Endothelial cell of umbilical vein (primary cell): ENCODE measurements at regions not wholly inside any gene's neighbourhood (a gene's known extent, or its start where the extent isn't known, plus 50 kb on each side); places are given as distances from the start of the nearest gene placed in this dataset.

Experiments
- BruUV-seq: library from RNA; stranded (reverse); fragments of 400-500 nt; replicated peaks from 2 replicates; lab custom pipeline; 2021; lab: Mats Ljungman, UMichigan
- CTCF ChIA-PET: fragments of 300-600, 350-600 bp; sonication (Branson Sonifier 250); formaldehyde crosslinking; loops from one replicate; lab custom pipeline; 2021; ENCODE audit warnings: antibody characterized with exemption, inconsistent platforms; lab: Charles Lee
- POLR2A ChIA-PET: fragments of 300-600, 350-600 bp; sonication (Branson Sonifier 250); formaldehyde crosslinking; loops from one replicate; lab custom pipeline; 2021; ENCODE audit warnings: antibody characterized with exemption, inconsistent platforms; lab: Charles Lee
- DNase-seq: peaks from one replicate; pipeline ENCODE4 v3.0.0-alpha.2; 2011; ENCODE audit warnings: low read depth, low spot score
- FAIRE-seq: peaks from 2 replicates; lab custom pipeline; 2011; peaks lifted over from hg19 to GRCh38; lab: Jason Lieb, UNC
- H2AFZ ChIP-seq: 2 replicates; pipeline ENCODE4 v1.6.0; 2012; ENCODE audit warnings: low read depth, low read length, control low read depth, inconsistent platforms
- H3K27ac ChIP-seq: 2 replicates; pipeline ENCODE4 v1.5.1; 2011; ENCODE audit warnings: low read depth, mild to moderate bottlenecking, control low read depth, low read length, moderate library complexity; ENCODE audit not compliant: insufficient read depth
- H3K27me3 ChIP-seq, 2 experiments: 2 replicates each; pipeline versions ENCODE4 v1.6.0 to v1.6.1; 2011; ENCODE audit warnings: low read length in 2 of 2, mixed read lengths in 1 of 2; ENCODE audit not compliant: control insufficient read depth in 2 of 2, insufficient read depth in 2 of 2
- H3K36me3 ChIP-seq, 2 experiments: 2 replicates in 1 of 2; 3 replicates in 1 of 2; pipeline ENCODE4 v1.5.1; 2011; ENCODE audit warnings: low read length in 2 of 2, mild to moderate bottlenecking in 1 of 2, moderate library complexity in 1 of 2; ENCODE audit not compliant: control insufficient read depth in 2 of 2, insufficient read depth in 2 of 2; ENCODE audit errors: extremely low read depth in 1 of 2
- H3K4me1 ChIP-seq: 3 replicates; pipeline ENCODE4 v1.5.1; 2011; ENCODE audit warnings: mild to moderate bottlenecking, low read length; ENCODE audit not compliant: control insufficient read depth, insufficient read depth; ENCODE audit errors: extremely low read depth
- H3K4me2 ChIP-seq: 2 replicates; pipeline ENCODE4 v1.6.1; 2011; ENCODE audit warnings: low read length, control low read depth, mixed read lengths; ENCODE audit not compliant: insufficient read depth
- H3K4me3 ChIP-seq, 3 experiments: fragments of 200-600 bp in 1 of 3; sonication (generic), shearing (Covaris generic) in 1 of 3; replicated peaks in 1 of 3; 2 replicates each; pipeline ENCODE4 v1.5.1; 2011 to 2016; ENCODE audit warnings: control low read depth in 3 of 3, low read length in 3 of 3, mild to moderate bottlenecking in 2 of 3, inconsistent platforms in 1 of 3, low read depth in 1 of 3, moderate library complexity in 1 of 3; ENCODE audit not compliant: insufficient read depth in 1 of 3
- H3K79me2 ChIP-seq: 2 replicates; pipeline ENCODE4 v1.6.0; 2012; ENCODE audit warnings: low read length, inconsistent platforms; ENCODE audit not compliant: control insufficient read depth, insufficient read depth
- H3K9ac ChIP-seq: replicated peaks from 2 replicates; pipeline ENCODE3; 2011; ENCODE audit warnings: low read length, control low read depth; ENCODE audit not compliant: insufficient read depth; ENCODE audit errors: extremely low read depth
- H3K9me1 ChIP-seq: replicated peaks from 3 replicates; pipeline ENCODE4 v1.6.0; 2011; ENCODE audit warnings: mild to moderate bottlenecking, low read length; ENCODE audit not compliant: control insufficient read depth, insufficient read depth; ENCODE audit errors: extremely low read depth
- H3K9me3 ChIP-seq: replicated peaks from 2 replicates; pipeline ENCODE4 v1.5.1; 2012; ENCODE audit warnings: low read length, inconsistent platforms; ENCODE audit not compliant: control insufficient read depth, insufficient read depth
- H4K20me1 ChIP-seq: replicated peaks from 2 replicates; pipeline ENCODE3; 2011; ENCODE audit warnings: mild to moderate bottlenecking, low read length; ENCODE audit not compliant: control insufficient read depth, insufficient read depth; ENCODE audit errors: extremely low read depth
- CTCF ChIP-seq, 2 donors: IDR thresholded peaks; 1 replicate in 1 of 2; 2 replicates in 1 of 2; pipeline ENCODE4 v1.5.1; 2011; ENCODE audit warnings: low read length in 2 of 2, mild to moderate bottlenecking in 2 of 2, moderate library complexity in 2 of 2, control low read depth in 1 of 2, inconsistent platforms in 1 of 2, low read depth in 1 of 2; ENCODE audit not compliant: insufficient read depth in 1 of 2; ENCODE audit errors: extremely low read depth in 1 of 2
- EZH2 ChIP-seq: IDR thresholded peaks from 2 replicates; pipeline ENCODE4 v1.6.1; 2012; ENCODE audit warnings: borderline replicate concordance, low read depth, mild to moderate bottlenecking, moderate library complexity, low read length, inconsistent platforms; ENCODE audit not compliant: severe bottlenecking
- FOS ChIP-seq: IDR thresholded peaks from 2 replicates; pipeline ENCODE4 v1.6.1; 2011; ENCODE audit warnings: mild to moderate bottlenecking, low read length, moderate library complexity, borderline replicate concordance; ENCODE audit not compliant: insufficient read depth
- GATA2 ChIP-seq: IDR thresholded peaks from 2 replicates; pipeline ENCODE4 v1.7.0; 2011; ENCODE audit warnings: low read depth, mild to moderate bottlenecking, moderate library complexity, mixed read lengths, low read length; ENCODE audit not compliant: insufficient read length, insufficient read depth
- JUN ChIP-seq: IDR thresholded peaks from 2 replicates; pipeline ENCODE4 v1.6.1; 2011; ENCODE audit warnings: borderline replicate concordance, low read depth; ENCODE audit not compliant: insufficient read length, insufficient read depth
- MAX ChIP-seq: IDR thresholded peaks from 2 replicates; pipeline ENCODE4 v1.6.1; 2011; ENCODE audit not compliant: insufficient read depth, insufficient read length
- MYC ChIP-seq: IDR thresholded peaks from one replicate; pipeline ENCODE4 v1.6.1; 2011; ENCODE audit warnings: mild to moderate bottlenecking, low read depth, low read length
- POLR2A ChIP-seq: IDR thresholded peaks from 2 replicates; pipeline ENCODE4 v1.6.1; 2012; ENCODE audit warnings: low read depth, mild to moderate bottlenecking, control low read depth, low read length
- POLR2AphosphoS5 ChIP-seq: IDR thresholded peaks from 2 replicates; pipeline ENCODE4 v1.6.1; 2012; ENCODE audit warnings: low read depth, mild to moderate bottlenecking, control low read depth, low read length, moderate library complexity; ENCODE audit not compliant: insufficient read depth
- dilution Hi-C: fragments of 300-500 bp; cut with MboI; formaldehyde crosslinking; loops from one replicate; pipeline ENCODE4 v1.15.0; 2019; ENCODE audit warnings: low sequenced_read_pairs; ENCODE audit not compliant: extremely low pct_ligation_motif_present
- intact Hi-C: fragments of 100-400 bp; cut with micrococcal nuclease; formaldehyde crosslinking; loops from one replicate; pipeline ENCODE4 v1.10.0; 2022

GRCh38 chr16:66222756-66223155 is 143.7 kb upstream of the CDH5 start:
- DNase-seq (no peak), FAIRE-seq (no peak)
- no peaks in the 10 kb centered on the region for H4K20me1 ChIP-seq
- H3K4me2 ChIP-seq: no peak overlapping the region
- H3K9me3 ChIP-seq: no peaks in the 10 kb centered on the region
- no peaks in the 10 kb centered on the region for H3K4me1 ChIP-seq
- no peak overlapping the region for H3K4me3 ChIP-seq
- ChIA-PET CTCF (no interaction called here), POLR2A (no interaction called here)
- H2AFZ ChIP-seq: no peak overlapping the region
- H3K36me3 ChIP-seq: no peaks in the 10 kb centered on the region
- BruUV-seq: no TSS peak
- dilution Hi-C loops: no loop called here
- no peaks in the 10 kb centered on the region for H3K9me1 ChIP-seq
- no peaks in the 10 kb centered on the region for H3K27me3 ChIP-seq
- H3K27ac ChIP-seq: no peak overlapping the region
- intact Hi-C loops: no loop called here
- no peaks in the 10 kb centered on the region for H3K79me2 ChIP-seq
- TF ChIP-seq EZH2 (no peak), GATA2 (no peak), POLR2AphosphoS5 (no peak), CTCF (IDR thresholded peaks at IDR 0.05; ENCODE audit: extremely low read depth in 1 of 2, insufficient read depth in 1 of 2, low read depth in 1 of 2, low read length in 2 of 2) (no peak), MAX (no peak)
- H3K9ac ChIP-seq: no peak overlapping the region

- H3K27ac ChIP-seq: no peak overlapping the region
- H3K36me3 ChIP-seq: no peaks in the 10 kb centered on the region
- ChIA-PET CTCF (no interaction called here), POLR2A (no interaction called here)
- H3K9me3 ChIP-seq: no peaks in the 10 kb centered on the region
- BruUV-seq: no TSS peak
- dilution Hi-C loops (no loop called here), intact Hi-C loops (no loop called here)
- no peak overlapping the region for H2AFZ ChIP-seq
- no peak overlapping the region for H3K9ac ChIP-seq
- no peak for DNase-seq
- no peak overlapping the region for H3K4me2 ChIP-seq
- no peaks in the 10 kb centered on the region for H3K9me1 ChIP-seq
- no peaks in the 10 kb centered on the region for H3K79me2 ChIP-seq
- no peak for FAIRE-seq
- H4K20me1 ChIP-seq: no peaks in the 10 kb centered on the region
- no peak for TF ChIP-seq POLR2A
- no peak for TF ChIP-seq FOS
- no peak for TF ChIP-seq GATA2
- no peak for TF ChIP-seq MYC
- TF ChIP-seq JUN: no peak
- TF ChIP-seq CTCF (IDR thresholded peaks at IDR 0.05; ENCODE audit: extremely low read depth in 1 of 2, insufficient read depth in 1 of 2, low read depth in 1 of 2, low read length in 2 of 2): no peak
- TF ChIP-seq POLR2AphosphoS5: no peak
- no peak for TF ChIP-seq MAX
- TF ChIP-seq EZH2: no peak
- no peaks in the 10 kb centered on the region for H3K4me1 ChIP-seq
- no peak overlapping the region for H3K4me3 ChIP-seq
- no peaks in the 10 kb centered on the region for H3K27me3 ChIP-seq
These were observed 145.8 kb upstream of the CDH5 start for GRCh38 chr16:66220702-66221101.
